ENCODE measurements at regions not wholly inside any gene's neighbourhood (a gene's known extent, or its start where the extent isn't known, plus 50 kb on each side); places are given as distances from the start of the nearest gene placed in this dataset.

GRCh38 chr4:178856139-178856800, 1414.0 kb upstream of the AGA start:
- Histone ChIP-seq H3K4me3 (no peak overlapping the region), H3K27ac (no peak overlapping the region), H3K4me1 (no peaks in the 10 kb centered on the region), H3K27me3 (no peaks in the 10 kb centered on the region), H3K36me3 (no peaks in the 10 kb centered on the region), H3K9me3 (no peaks in the 10 kb centered on the region)
- DNase-seq, result no peak
- TF ChIP-seq, protein P1, sequence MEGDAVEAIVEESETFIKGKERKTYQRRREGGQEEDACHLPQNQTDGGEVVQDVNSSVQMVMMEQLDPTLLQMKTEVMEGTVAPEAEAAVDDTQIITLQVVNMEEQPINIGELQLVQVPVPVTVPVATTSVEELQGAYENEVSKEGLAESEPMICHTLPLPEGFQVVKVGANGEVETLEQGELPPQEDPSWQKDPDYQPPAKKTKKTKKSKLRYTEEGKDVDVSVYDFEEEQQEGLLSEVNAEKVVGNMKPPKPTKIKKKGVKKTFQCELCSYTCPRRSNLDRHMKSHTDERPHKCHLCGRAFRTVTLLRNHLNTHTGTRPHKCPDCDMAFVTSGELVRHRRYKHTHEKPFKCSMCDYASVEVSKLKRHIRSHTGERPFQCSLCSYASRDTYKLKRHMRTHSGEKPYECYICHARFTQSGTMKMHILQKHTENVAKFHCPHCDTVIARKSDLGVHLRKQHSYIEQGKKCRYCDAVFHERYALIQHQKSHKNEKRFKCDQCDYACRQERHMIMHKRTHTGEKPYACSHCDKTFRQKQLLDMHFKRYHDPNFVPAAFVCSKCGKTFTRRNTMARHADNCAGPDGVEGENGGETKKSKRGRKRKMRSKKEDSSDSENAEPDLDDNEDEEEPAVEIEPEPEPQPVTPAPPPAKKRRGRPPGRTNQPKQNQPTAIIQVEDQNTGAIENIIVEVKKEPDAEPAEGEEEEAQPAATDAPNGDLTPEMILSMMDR (IDR thresholded peaks at IDR 0.05), result no peak
- ATAC-seq, result no peak
- intact Hi-C loops (cut with DNase I), result no loop called here

GRCh38 chr4:178871476-178871875, 1429.2 kb upstream of the AGA start:
- no peaks in the 10 kb centered on the region for H3K36me3 ChIP-seq
- TF ChIP-seq, protein P1 (IDR thresholded peaks at IDR 0.05), result no peak
- no peak overlapping the region for H3K27ac ChIP-seq
- no peaks in the 10 kb centered on the region for H3K27me3 ChIP-seq
- H3K4me1 ChIP-seq, result no peaks in the 10 kb centered on the region
- DNase-seq, result no peak
- ATAC-seq, result no peak
- H3K4me3 ChIP-seq, result no peak overlapping the region
- no peaks in the 10 kb centered on the region for H3K9me3 ChIP-seq
- intact Hi-C loops (cut with DNase I), result no loop called here

GRCh38 chr4:178881937-178882336, 1439.7 kb upstream of the AGA start:
- H3K9me3 ChIP-seq, result no peaks in the 10 kb centered on the region
- no peak overlapping the region for H3K4me3 ChIP-seq
- intact Hi-C loops (cut with DNase I), result no loop called here
- TF ChIP-seq, protein P1 (IDR thresholded peaks at IDR 0.05), result no peak
- no peaks in the 10 kb centered on the region for H3K27me3 ChIP-seq
- DNase-seq (no peak), ATAC-seq (no peak)
- no peak overlapping the region for H3K27ac ChIP-seq
- H3K36me3 ChIP-seq, result no peaks in the 10 kb centered on the region
- no peaks in the 10 kb centered on the region for H3K4me1 ChIP-seq

- Histone ChIP-seq H3K4me1 (no peaks in the 10 kb centered on the region), H3K36me3 (no peaks in the 10 kb centered on the region), H3K9me3 (no peaks in the 10 kb centered on the region), H3K27me3 (no peaks in the 10 kb centered on the region), H3K4me3 (no peak overlapping the region), H3K27ac (no peak overlapping the region)
- intact Hi-C loops (cut with DNase I), result no loop called here
- TF ChIP-seq, protein P1 (IDR thresholded peaks at IDR 0.05), result no peak
- DNase-seq (no peak), ATAC-seq (peak; percentile 24)
These were observed 1451.9 kb upstream of the AGA start for GRCh38 chr4:178894126-178894525.

DNA sequence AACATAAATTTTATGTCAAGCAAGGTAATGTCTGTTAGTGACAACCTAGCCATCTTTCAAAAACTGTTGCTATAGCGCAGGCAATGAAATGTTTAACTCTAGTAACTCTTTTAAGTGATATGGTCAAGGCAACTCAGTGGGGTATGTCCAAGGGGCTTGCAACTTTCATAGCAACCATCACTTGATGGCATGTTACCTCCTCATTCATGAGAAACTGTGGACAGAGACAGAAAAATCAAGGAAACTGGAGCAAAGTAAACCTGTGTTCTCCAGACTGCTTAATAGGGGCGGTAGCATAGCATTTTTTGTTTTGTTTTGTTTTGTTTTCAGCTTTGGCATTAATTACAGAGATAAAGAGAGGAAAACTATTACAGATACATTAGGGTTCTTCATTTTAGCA, 1456.8 kb upstream of the AGA start:
- DNase-seq, result no peak
- intact Hi-C loops (cut with DNase I), result no loop called here
- Histone ChIP-seq H3K27ac (no peak overlapping the region), H3K4me3 (no peak overlapping the region), H3K9me3 (no peaks in the 10 kb centered on the region), H3K4me1 (no peaks in the 10 kb centered on the region), H3K27me3 (no peaks in the 10 kb centered on the region), H3K36me3 (no peaks in the 10 kb centered on the region)
- ATAC-seq, result no peak
- TF ChIP-seq, protein P1 (IDR thresholded peaks at IDR 0.05), result no peak

GRCh38 chr4:178917756-178918155, 1475.5 kb upstream of the AGA start:
- no peaks in the 10 kb centered on the region for H3K27me3 ChIP-seq
- DNase-seq, result no peak
- intact Hi-C loops (cut with DNase I), result no loop called here
- H3K4me3 ChIP-seq, result no peak overlapping the region
- TF ChIP-seq, protein P1 (IDR thresholded peaks at IDR 0.05), result no peak
- no peaks in the 10 kb centered on the region for H3K9me3 ChIP-seq
- H3K36me3 ChIP-seq, result no peaks in the 10 kb centered on the region
- no peak overlapping the region for H3K27ac ChIP-seq
- H3K4me1 ChIP-seq, result no peaks in the 10 kb centered on the region
- ATAC-seq, result no peak
